Fibroblast of the aortic adventitia (primary cell): ENCODE measurements at regions not wholly inside any gene's neighbourhood (a gene's known extent, or its start where the extent isn't known, plus 50 kb on each side); places are given as distances from the start of the nearest gene placed in this dataset.

ENCODE experiments used
- DNase-seq: peaks from one replicate; pipeline ENCODE4 v3.0.0-alpha.2; 2010; ENCODE audit warnings: low read depth
- H3K4me3 ChIP-seq: 2 replicates; pipeline ENCODE4 v1.5.1; 2011; ENCODE audit warnings: low read depth, mild to moderate bottlenecking, control low read depth, low read length, moderate library complexity
- CTCF ChIP-seq: IDR thresholded peaks from 2 replicates; pipeline ENCODE4 v1.5.1; 2011; ENCODE audit warnings: mild to moderate bottlenecking, low read length, control low read depth, inconsistent platforms; ENCODE audit not compliant: insufficient read depth

- TF ChIP-seq CTCF, result no peak
Observed at GRCh38 chr12:124175704-124176103, 119.2 kb upstream of the RFLNA start.

GRCh38 chr12:124177276-124177950 is 117.5 kb upstream of the RFLNA start:
- no peak overlapping the region for H3K4me3 ChIP-seq
- no peak for TF ChIP-seq CTCF

More at GRCh38 chr12:124175704-124176103, 119.2 kb upstream of the RFLNA start:
- no peak overlapping the region for H3K4me3 ChIP-seq
- no peak for DNase-seq

GRCh38 chr12:124177951-124178316 is 117.0 kb upstream of the RFLNA start:
- DNase-seq, result no peak
- H3K4me3 ChIP-seq, result no peak overlapping the region
- no peak for TF ChIP-seq CTCF

More at GRCh38 chr12:124177276-124177950, 117.5 kb upstream of the RFLNA start:
- DNase-seq, result no peak

- H3K4me3 ChIP-seq, result no peak overlapping the region
- TF ChIP-seq CTCF, result no peak
- DNase-seq, result no peak
Observed at GRCh38 chr12:124179936-124180607, 114.8 kb upstream of the RFLNA start.

GRCh38 chr12:124183172-124183571 is 111.7 kb upstream of the RFLNA start:
- no peak overlapping the region for H3K4me3 ChIP-seq
- no peak for TF ChIP-seq CTCF
- no peak for DNase-seq

- no peak overlapping the region for H3K4me3 ChIP-seq
- no peak for TF ChIP-seq CTCF
- DNase-seq, result no peak
Observed at GRCh38 chr12:124184456-124184855, 110.4 kb upstream of the RFLNA start.
